Activated gamma-delta T cell treated with anti-CD3 and anti-CD28 coated beads, Interleukin-2, amount 50 U/mL, for 16 hours (primary cell): ENCODE measurements at regions not wholly inside any gene's neighbourhood (a gene's known extent, or its start where the extent isn't known, plus 50 kb on each side); places are given as distances from the start of the nearest gene placed in this dataset.

ENCODE experiments used
- DNase-seq: peaks from one replicate; pipeline ENCODE4 v3.0.0-alpha.2; 2020; ENCODE audit warnings: low read depth

- no peak for DNase-seq
Observed at GRCh38 chr20:56925082-56925830, 296.1 kb downstream of the TFAP2C start.

DNA sequence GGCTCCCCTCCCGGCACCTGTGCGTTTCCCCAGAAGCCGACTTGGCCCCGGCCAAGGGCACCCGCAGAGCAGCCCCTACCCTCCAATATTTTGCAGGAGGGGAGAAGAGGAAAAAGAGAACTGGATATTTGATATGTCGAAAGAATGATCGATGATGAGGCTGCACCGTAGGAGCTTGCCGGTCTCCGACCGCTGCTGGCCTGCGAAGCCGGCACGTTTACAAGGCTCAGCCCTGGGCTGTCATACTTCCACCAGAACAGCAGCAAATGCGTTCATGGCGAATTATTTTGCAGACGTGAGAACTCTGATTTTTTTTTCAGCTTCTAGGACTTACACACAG lies 296.7 kb downstream of the TFAP2C start:
- no peak for DNase-seq

DNA sequence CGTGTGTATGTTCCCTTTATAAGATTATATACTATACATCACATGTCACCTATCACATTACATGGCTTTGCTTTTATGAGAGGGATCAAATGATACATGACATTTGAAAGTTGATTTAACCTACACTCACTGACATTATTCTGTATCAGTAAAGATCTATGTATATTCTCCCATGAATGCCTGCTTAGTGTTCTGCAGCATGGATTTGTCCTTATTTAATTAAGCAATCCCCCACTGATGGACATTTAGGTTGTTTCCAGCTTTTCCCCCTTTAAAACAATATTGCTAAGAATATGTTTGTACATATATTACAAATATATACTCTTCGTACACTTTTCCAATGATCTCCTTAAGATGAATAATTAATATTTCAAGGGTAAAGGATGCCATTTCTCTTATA lies 297.4 kb downstream of the TFAP2C start:
- DNase-seq, result no peak

DNA sequence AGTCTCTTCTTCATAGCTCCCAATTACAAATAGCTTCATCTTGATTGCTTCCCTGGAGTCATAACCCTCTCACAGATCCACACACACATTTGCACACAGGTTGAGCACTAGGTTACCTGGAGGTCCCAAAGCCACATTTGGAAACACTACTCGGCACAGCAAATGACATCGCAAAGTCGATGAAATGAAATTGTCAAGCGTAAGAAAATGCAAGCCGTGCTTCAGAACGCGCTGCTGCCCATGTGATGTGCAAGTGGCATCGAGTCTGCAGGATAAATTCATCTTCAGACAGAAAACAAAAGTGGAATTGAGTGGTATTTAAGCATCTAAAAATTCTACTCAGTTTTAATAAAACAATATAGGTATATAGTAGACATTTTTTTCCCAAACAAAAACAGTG lies 298.0 kb downstream of the TFAP2C start:
- DNase-seq, result no peak

DNA sequence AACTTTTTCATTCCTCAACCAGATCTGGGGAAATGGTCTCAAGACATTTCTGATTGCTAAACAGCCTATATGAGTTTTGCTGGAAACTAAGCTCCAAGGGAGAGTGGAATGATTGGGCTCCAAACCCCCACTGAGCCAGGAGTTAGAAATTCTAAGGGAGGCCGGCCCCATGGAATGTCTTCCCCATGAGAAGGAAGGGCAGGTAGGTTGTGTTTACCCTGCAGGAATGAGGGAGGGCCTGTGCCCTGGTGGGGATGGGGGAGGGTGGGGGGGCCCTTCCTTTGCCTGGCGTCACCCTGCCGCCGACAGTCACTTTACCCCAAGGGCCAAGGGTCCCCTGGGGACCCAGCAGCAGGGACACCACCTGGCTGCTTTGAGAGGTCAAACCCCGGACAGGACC lies 298.9 kb downstream of the TFAP2C start:
- no peak for DNase-seq

DNA sequence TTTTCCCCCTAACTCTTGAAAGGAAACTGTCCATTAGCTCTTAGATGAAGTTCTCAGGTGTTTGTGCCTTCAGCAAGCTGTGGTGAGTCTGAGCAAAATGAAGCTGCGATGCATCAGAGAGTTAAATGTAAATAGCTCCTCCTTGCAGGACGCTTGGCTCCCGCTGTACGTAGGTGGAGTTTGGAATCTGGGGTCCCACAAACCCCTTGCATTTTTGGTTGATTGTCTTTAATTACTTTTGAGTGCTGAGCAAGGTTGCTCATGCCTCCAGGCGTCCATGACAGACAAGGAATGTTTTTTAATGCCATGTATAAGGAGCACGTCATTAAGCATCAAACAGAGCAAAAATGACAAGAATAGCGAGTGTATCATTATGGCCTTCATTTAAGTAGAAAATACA lies 300.5 kb downstream of the TFAP2C start:
- no peak for DNase-seq

DNA sequence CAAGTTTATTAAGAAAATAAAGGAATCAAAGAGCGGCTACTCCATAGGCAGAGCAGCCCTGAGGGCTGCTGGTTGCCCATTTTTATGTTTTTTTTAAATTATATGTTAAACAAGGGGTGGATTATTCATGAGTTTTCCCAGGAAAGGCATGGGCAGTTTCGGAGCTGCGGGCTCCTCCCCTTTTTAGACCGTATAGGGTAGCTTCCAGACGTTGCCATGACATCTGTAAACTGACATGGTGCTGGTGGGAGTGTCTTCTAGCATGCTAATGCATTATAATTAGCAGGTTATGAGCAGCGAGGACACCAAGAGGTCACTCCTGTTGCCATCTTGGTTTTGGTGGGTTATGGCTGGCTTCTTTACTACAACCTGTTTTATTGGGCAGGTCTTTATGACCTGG lies 301.8 kb downstream of the TFAP2C start:
- no peak for DNase-seq

DNA sequence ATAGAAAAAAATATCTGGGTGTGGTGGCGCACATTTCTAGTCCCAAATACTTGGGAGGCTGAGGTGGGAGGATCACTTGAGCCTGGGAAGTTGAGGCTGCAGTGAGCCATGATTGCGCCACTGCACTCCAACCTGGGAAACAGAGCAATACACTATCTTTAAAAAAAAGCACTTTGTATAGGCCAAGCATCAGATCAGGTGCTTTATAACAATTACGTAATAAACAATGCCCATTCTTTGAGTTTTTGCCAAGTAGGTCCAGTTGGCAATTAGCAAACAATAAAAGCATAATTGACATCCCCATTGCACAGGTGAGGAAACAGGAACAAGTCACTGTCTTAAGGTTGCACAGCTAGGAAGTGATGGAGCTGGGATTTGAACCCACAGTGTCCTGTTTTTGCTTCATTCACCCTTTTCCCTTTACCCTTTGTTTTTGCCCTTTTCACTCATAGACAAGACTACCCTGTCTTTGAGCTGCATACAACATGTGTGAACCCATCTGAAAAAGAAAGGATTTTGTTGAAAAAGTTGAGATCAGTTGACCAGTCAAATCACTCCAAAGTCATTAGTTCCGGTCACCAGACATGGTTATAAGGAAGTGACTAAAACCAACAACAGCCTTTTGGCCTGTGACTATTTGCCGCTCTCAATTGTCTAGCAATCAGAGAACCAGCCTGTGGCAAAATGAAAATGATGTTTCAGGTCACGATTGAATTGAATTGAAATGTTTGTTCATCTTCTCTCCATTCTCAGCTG lies 303.6 kb downstream of the TFAP2C start:
- DNase-seq, result no peak

DNA sequence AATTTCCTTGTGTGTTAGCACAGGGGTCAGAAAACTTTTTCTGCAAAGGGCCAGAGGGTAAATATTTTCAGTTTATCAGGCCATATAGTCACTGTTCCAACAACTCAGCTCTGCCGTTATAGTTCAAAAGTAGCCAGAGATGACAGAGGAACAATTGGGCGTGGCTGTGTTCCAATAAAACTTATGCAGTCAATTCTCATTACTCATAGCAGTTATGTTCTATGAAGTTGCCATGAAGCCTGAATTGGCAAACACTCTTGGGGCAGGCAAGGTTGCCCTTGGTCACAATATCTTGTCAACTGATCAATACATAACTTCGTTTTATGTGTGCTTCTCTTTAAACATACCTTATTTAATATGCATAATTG lies 304.2 kb downstream of the TFAP2C start:
- no peak for DNase-seq

GRCh38 chr20:56934888-56935287 lies 305.8 kb downstream of the TFAP2C start:
- no peak for DNase-seq

DNA sequence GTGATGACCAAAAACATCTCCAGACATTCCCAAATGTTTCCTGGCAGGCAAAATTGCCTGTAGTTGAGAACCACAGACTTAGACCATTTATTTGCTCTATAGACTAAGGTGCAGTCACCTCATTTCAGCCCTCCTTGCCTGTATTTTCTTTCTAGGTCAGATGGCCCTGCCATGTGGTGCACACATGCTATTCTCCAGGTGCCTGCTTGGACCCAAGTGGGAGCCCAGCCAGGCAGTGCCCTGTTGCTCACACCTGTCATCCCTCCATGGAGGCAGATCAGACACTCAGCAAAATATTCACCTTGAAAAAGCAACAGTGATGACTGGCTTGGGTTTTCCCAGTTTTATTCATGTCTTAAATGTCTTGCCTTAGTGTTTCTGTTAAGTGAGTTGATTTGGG lies 311.4 kb downstream of the TFAP2C start:
- DNase-seq, result no peak

DNA sequence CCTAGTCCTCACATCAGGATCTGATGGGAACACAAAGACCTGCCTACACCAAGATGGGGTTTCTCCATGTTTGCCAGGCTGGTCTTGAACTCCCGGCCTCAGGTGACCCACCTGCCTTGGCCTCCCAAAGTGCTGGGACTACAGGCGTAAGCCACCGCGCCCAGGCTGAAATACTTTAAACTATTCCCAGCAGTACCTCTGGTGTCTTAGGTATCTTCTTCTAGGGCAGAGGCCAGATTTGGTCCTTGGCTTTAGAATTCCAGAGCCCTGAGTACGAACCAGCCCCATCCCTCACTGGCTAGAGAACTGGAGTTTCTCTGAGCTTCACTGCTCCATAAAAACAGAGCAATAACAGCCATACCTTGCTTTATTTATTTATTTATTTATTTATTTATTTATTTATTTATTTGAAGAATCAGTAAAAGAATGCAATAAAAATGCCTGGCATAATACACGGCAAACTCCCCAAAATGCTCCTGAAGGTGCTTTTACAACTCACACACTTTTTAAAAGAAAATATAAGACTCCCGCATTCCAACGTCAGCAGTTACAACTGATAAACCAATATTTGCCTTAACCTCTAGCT lies 312.1 kb downstream of the TFAP2C start:
- DNase-seq, result no peak

- no peak for DNase-seq
Observed at GRCh38 chr20:56943946-56944945, 315.1 kb downstream of the TFAP2C start.

DNA sequence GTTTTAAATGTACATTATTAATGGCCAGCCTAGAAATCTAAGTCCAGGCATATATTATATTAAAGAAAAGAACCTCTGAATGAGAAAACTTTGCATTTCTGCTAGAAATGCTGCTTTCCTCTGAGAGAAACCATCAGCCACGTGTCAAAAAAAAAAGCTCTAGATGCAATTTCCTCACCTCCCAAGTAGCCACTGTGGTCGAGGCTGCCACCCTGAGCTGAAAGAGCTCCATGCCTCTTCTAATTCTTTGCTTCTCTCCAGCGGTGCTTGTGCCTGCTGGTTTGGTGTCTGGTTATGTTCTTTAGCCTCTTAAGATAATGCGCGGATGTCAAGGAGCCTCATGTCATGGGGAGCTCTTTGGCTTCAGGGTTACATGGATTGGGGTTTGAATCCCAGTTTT lies 316.0 kb downstream of the TFAP2C start:
- no peak for DNase-seq

- DNase-seq, result no peak
Observed at GRCh38 chr20:56945901-56946300, 316.8 kb downstream of the TFAP2C start.

GRCh38 chr20:56949318-56949717 lies 317.1 kb downstream of the BMP7 start:
- DNase-seq, result no peak

DNA sequence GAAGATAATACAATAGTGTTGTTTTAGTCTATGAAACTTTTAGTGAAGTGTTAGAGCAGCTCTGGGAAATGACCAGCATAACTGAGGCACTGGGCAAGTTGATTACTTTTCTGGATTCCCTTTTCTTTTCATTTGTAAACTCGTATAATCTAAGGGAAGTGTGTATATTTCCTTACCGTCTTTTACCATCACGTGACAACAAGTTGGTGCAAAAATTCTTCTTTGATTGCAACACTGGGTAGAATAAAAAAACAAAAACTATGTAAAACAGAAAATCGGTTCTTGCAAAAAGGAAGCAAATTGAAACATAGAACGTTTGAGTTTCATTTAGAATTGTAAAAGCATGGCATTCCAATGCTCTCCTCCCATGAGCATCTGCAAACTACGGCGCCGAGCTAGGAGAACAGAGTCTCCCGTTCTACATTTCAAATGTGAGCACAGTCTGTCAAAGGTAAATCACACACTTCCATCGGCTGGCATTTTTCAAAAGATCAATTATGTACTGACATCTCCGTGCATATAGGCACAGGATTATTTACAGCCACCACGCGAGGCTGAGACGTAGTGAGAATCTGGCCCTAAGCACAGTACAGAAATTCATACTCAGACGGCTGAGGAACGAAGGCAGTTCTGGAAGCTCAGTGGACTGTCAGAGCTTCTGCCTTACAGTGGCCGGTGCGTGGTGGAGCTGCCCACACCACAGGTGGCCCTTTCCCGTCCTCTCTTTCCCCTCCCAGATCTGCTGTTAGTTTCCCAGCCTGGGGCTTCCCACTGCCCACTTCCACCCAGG lies 314.0 kb downstream of the BMP7 start:
- DNase-seq, result no peak

- DNase-seq, result no peak
Observed at GRCh38 chr20:56953048-56953586, 313.3 kb downstream of the BMP7 start.

DNA sequence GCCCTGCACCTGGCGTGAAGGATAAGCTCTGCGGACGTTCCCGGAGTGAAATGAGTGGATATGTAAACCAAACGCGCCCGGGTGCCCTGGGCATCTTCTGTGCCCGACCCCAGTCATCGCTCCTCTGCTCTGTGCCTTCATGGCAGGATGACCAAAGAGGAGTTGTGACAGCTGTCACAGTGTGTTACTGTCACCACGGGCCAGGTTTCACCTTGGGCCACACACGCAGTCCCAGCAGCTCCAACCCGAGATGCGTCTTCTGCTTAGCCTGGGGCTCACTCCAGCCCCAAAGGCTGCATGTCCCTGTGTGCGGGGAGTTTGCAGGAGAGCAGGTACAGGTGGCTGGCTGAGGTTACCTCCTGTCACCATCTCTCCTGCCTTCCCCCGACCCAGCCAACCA lies 311.6 kb downstream of the BMP7 start:
- DNase-seq, result no peak

GRCh38 chr20:56955680-56956079 lies 310.8 kb downstream of the BMP7 start:
- no peak for DNase-seq

DNA sequence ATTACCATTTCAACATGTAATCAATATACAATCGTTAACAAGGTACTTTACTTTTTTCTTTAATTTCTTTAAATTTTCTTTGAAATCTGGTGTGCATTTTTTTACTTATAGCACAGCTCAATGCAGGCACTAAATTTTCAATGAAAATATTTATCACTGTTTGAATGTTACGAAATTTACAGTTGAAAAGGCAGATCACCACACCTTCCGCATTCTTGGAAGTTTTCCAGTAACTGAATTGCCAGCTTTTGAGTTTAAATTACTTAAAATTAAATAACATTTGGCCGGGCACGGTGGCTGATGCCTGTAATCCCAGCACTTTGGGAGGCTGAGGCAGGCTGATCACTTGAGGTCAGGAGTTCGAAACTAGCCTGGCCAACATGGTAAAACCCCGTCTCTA lies 309.9 kb downstream of the BMP7 start:
- DNase-seq, result no peak
